Inflammatory macrophage (primary cell): ENCODE measurements at regions not wholly inside any gene's neighbourhood (a gene's known extent, or its start where the extent isn't known, plus 50 kb on each side); places are given as distances from the start of the nearest gene placed in this dataset.

ENCODE experiments used
- DNase-seq, 2 donors: peaks; one replicate each; pipeline ENCODE4 v3.0.0-alpha.2; 2020 to 2022

GRCh38 chr2:12173943-12174340 is 427.5 kb downstream of the LPIN1 start:
- no peak for DNase-seq

- no peak for DNase-seq
These were observed 428.9 kb downstream of the LPIN1 start for GRCh38 chr2:12175323-12175722.

- DNase-seq, result peak; percentile 69 to 81
These were observed 430.4 kb downstream of the LPIN1 start for GRCh38 chr2:12176623-12177454.

- no peak for DNase-seq
These were observed 431.2 kb downstream of the LPIN1 start for GRCh38 chr2:12177455-12178288.

GRCh38 chr2:12178289-12179080 is 432.1 kb downstream of the LPIN1 start:
- DNase-seq, result no peak

- DNase-seq, result no peak
These were observed 433.6 kb downstream of the LPIN1 start for GRCh38 chr2:12180031-12180430.

- DNase-seq, result peak; percentile 58 to 70
These were observed 436.7 kb downstream of the LPIN1 start for GRCh38 chr2:12183032-12183645.

- peak; percentile 48 for DNase-seq
These were observed 446.3 kb downstream of the LPIN1 start for GRCh38 chr2:12192762-12193161.

- DNase-seq, result no peak
These were observed 448.5 kb downstream of the LPIN1 start for GRCh38 chr2:12194968-12195367.

- DNase-seq, result no peak
These were observed 450.1 kb downstream of the LPIN1 start for GRCh38 chr2:12196495-12196894.

- no peak for DNase-seq
These were observed 450.7 kb downstream of the LPIN1 start for GRCh38 chr2:12197133-12197532.

GRCh38 chr2:12199491-12200211 is 453.2 kb downstream of the LPIN1 start:
- no peak for DNase-seq

GRCh38 chr2:12201369-12201768 is 454.9 kb downstream of the LPIN1 start:
- DNase-seq, result peak; percentile 83 to 87

- DNase-seq, result no peak
These were observed 456.1 kb downstream of the LPIN1 start for GRCh38 chr2:12202313-12203075.

GRCh38 chr2:12203528-12203927 is 457.1 kb downstream of the LPIN1 start:
- DNase-seq, result no peak

- peak; percentile 55 for DNase-seq
These were observed 458.7 kb downstream of the LPIN1 start for GRCh38 chr2:12205086-12205485.

GRCh38 chr2:12207491-12207890 is 461.1 kb downstream of the LPIN1 start:
- no peak for DNase-seq

GRCh38 chr2:12210016-12210933 is 463.8 kb downstream of the LPIN1 start:
- DNase-seq, result no peak

GRCh38 chr2:12211326-12212175 is 465.1 kb downstream of the LPIN1 start:
- DNase-seq, result no peak
